H9 (cell line): ENCODE measurements at regions not wholly inside any gene's neighbourhood (a gene's known extent, or its start where the extent isn't known, plus 50 kb on each side); places are given as distances from the start of the nearest gene placed in this dataset.

Experiments
- DNase-seq: peaks from one replicate; pipeline ENCODE4 v3.0.0-alpha.2; 2017
- H2AFZ ChIP-seq: one replicate; pipeline ENCODE4 v1.6.1; 2013; ENCODE audit warnings: mild to moderate bottlenecking, low read length, control low read depth, moderate library complexity
- H2AK5ac ChIP-seq: 2 replicates; pipeline ENCODE4 v1.6.1; 2013; ENCODE audit warnings: low read length, control low read depth, mixed read lengths; ENCODE audit not compliant: insufficient read length
- H2BK120ac ChIP-seq: one replicate; pipeline ENCODE4 v1.6.1; 2013; ENCODE audit warnings: low read depth, mild to moderate bottlenecking, low read length, control low read depth, inconsistent platforms; ENCODE audit not compliant: poor library complexity, severe bottlenecking
- H2BK12ac ChIP-seq: 2 replicates; pipeline ENCODE4 v1.6.1; 2013; ENCODE audit warnings: low read length, control low read depth, mixed read lengths, low read depth; ENCODE audit not compliant: insufficient read length
- H2BK15ac ChIP-seq: 2 replicates; pipeline ENCODE4 v1.6.1; 2013; ENCODE audit warnings: low read depth, low read length, control low read depth
- H2BK20ac ChIP-seq: one replicate; pipeline ENCODE4 v1.6.1; 2013; ENCODE audit warnings: low read depth, mild to moderate bottlenecking, low read length, control low read depth, inconsistent platforms; ENCODE audit not compliant: poor library complexity, severe bottlenecking
- H2BK5ac ChIP-seq: 2 replicates; pipeline ENCODE4 v1.6.1; 2013; ENCODE audit warnings: low read length, control low read depth, mixed read lengths; ENCODE audit not compliant: insufficient read length
- H3K14ac ChIP-seq: 2 replicates; pipeline ENCODE4 v1.6.1; 2013; ENCODE audit warnings: low read length, control low read depth; ENCODE audit not compliant: insufficient read depth
- H3K18ac ChIP-seq: 2 replicates; pipeline ENCODE4 v1.6.1; 2013; ENCODE audit warnings: low read depth, mild to moderate bottlenecking, mixed read lengths, low read length, control low read depth; ENCODE audit not compliant: insufficient read length
- H3K23ac ChIP-seq: 2 replicates; pipeline ENCODE4 v1.6.1; 2013; ENCODE audit warnings: low read length, control low read depth, mixed read lengths, low read depth; ENCODE audit not compliant: insufficient read length
- H3K23me2 ChIP-seq: 2 replicates; pipeline ENCODE4 v1.6.1; 2013; ENCODE audit warnings: low read depth, mild to moderate bottlenecking, mixed read lengths, low read length, control low read depth; ENCODE audit not compliant: insufficient read length, poor library complexity, severe bottlenecking
- H3K27ac ChIP-seq: 2 replicates; pipeline ENCODE4 v1.5.1; 2013; ENCODE audit warnings: low read length, control low read depth, mixed read lengths, low read depth; ENCODE audit not compliant: insufficient read length
- H3K27me3 ChIP-seq: 2 replicates; pipeline ENCODE4 v1.6.1; 2013; ENCODE audit warnings: low read length, control low read depth, inconsistent platforms; ENCODE audit not compliant: insufficient read depth
- H3K4ac ChIP-seq: 2 replicates; pipeline ENCODE4 v1.6.1; 2013; ENCODE audit warnings: low read depth, mild to moderate bottlenecking, control low read depth, inconsistent platforms, low read length, moderate library complexity
- H3K4me1 ChIP-seq: 2 replicates; pipeline ENCODE4 v1.6.1; 2013; ENCODE audit warnings: low read length, control low read depth, inconsistent platforms; ENCODE audit not compliant: insufficient read depth
- H3K4me2 ChIP-seq: 2 replicates; pipeline ENCODE4 v1.6.1; 2013; ENCODE audit warnings: low read length, control low read depth, mixed read lengths; ENCODE audit not compliant: insufficient read length, insufficient read depth
- H3K56ac ChIP-seq: 2 replicates; pipeline ENCODE4 v1.6.1; 2013; ENCODE audit warnings: low read depth, mild to moderate bottlenecking, mixed read lengths, low read length, control low read depth; ENCODE audit not compliant: insufficient read length
- H3K79me1 ChIP-seq: 2 replicates; pipeline ENCODE4 v1.6.1; 2013; ENCODE audit warnings: low read depth, mild to moderate bottlenecking, moderate library complexity, low read length, control low read depth, inconsistent platforms; ENCODE audit not compliant: insufficient read depth, poor library complexity, severe bottlenecking
- H3K79me2 ChIP-seq: 2 replicates; pipeline ENCODE4 v1.6.1; 2013; ENCODE audit warnings: low read length, control low read depth, inconsistent platforms; ENCODE audit not compliant: insufficient read depth
- H3K9ac ChIP-seq: 2 replicates; pipeline ENCODE4 v1.6.1; 2013; ENCODE audit warnings: low read length, control low read depth, mixed read lengths; ENCODE audit not compliant: insufficient read length; ENCODE audit errors: extremely low read depth
- H3K9me3 ChIP-seq: one replicate; pipeline ENCODE4 v1.6.1; 2013; ENCODE audit warnings: low read depth, low read length, inconsistent platforms; ENCODE audit not compliant: control insufficient read depth
- H3T11ph ChIP-seq: one replicate; pipeline ENCODE4 v1.6.1; 2013; ENCODE audit warnings: mild to moderate bottlenecking, low read length, control low read depth, inconsistent platforms
- H4K20me1 ChIP-seq: one replicate; pipeline ENCODE4 v1.6.1; 2013; ENCODE audit not compliant: control insufficient read depth, insufficient read length, insufficient read depth
- H4K5ac ChIP-seq: 2 replicates; pipeline ENCODE4 v1.6.1; 2013; ENCODE audit warnings: low read depth, mild to moderate bottlenecking, mixed read lengths, low read length, control low read depth; ENCODE audit not compliant: insufficient read length
- H4K8ac ChIP-seq: replicated peaks from 2 replicates; pipeline ENCODE4 v1.6.1; 2013; ENCODE audit warnings: low read length, control low read depth, mixed read lengths, low read depth; ENCODE audit not compliant: insufficient read length
- H4K91ac ChIP-seq: 2 replicates; pipeline ENCODE4 v1.6.1; 2013; ENCODE audit warnings: low read depth, mild to moderate bottlenecking, moderate library complexity, mixed read lengths, low read length, control low read depth; ENCODE audit not compliant: insufficient read length
- H3K27ac Mint-ChIP-seq, 3 experiments: 2 replicates in 2 of 3; 3 replicates in 1 of 3; pipeline ENCODE4 v1.8.0; 2020 to 2021; ENCODE audit warnings: mixed read lengths in 3 of 3, mild to moderate bottlenecking in 1 of 3, moderate library complexity in 1 of 3
- H3K27me3 Mint-ChIP-seq: 2 replicates; pipeline ENCODE4 v1.8.0; 2021; ENCODE audit warnings: low read depth, mild to moderate bottlenecking, moderate library complexity, mixed read lengths
- H3K36me3 Mint-ChIP-seq, 3 experiments: 2 replicates in 2 of 3; 3 replicates in 1 of 3; pipeline ENCODE4 v1.8.0; 2020 to 2021; ENCODE audit warnings: low read depth in 3 of 3, mixed read lengths in 3 of 3; ENCODE audit not compliant: insufficient read depth in 1 of 3
- H3K4me1 Mint-ChIP-seq, 2 experiments: 2 replicates each; pipeline ENCODE4 v1.8.0; 2020; ENCODE audit warnings: mixed read lengths in 2 of 2
- H3K4me3 Mint-ChIP-seq, 2 experiments: 2 replicates in 1 of 2; 3 replicates in 1 of 2; pipeline ENCODE4 v1.8.0; 2020 to 2021; ENCODE audit warnings: mild to moderate bottlenecking in 2 of 2, mixed read lengths in 2 of 2, moderate library complexity in 1 of 2
- H3K9me3 Mint-ChIP-seq, 2 experiments: 2 replicates in 1 of 2; 3 replicates in 1 of 2; pipeline ENCODE4 v1.8.0; 2020; ENCODE audit warnings: mild to moderate bottlenecking in 2 of 2, mixed read lengths in 2 of 2, moderate library complexity in 1 of 2
- CTCF ChIP-seq: fragments of 200-600 bp; sonication (generic); conservative IDR thresholded peaks from 3 replicates; pipeline ENCODE4 v1.8.0; 2021; ENCODE audit warnings: antibody characterized with exemption, mild to moderate bottlenecking
- WGBS: extraction: QIAGEN DNeasy Blood & Tissue Kit; methylation state at CpG from one replicate; pipeline ENCODE4 v1.1.7; 2013; ENCODE audit warnings: missing lambda C conversion rate, low lambda C conversion rate, mixed read lengths; ENCODE audit not compliant: insufficient read length; ENCODE audit errors: extremely low coverage; 5-methylcytosine and 5-hydroxymethylcytosine counted together

GRCh38 chrX:113048480-113048879 is 207.8 kb upstream of the AMOT start:
- Histone ChIP-seq H2BK5ac (no peak overlapping the region), H3K56ac (no peak overlapping the region), H3K27me3 (no peaks in the 10 kb centered on the region), H3K14ac (no peak overlapping the region), H3K18ac (no peak overlapping the region), H2AFZ (no peak overlapping the region), H2AK5ac (no peak overlapping the region), H3K27ac (no peak overlapping the region), H3K9ac (no peak overlapping the region), H4K91ac (no peak overlapping the region), H4K8ac (no peak overlapping the region), H2BK120ac (no peak overlapping the region), H3K23ac (no peak overlapping the region), H3K4ac (no peak overlapping the region), H3K23me2 (no peaks in the 10 kb centered on the region), H3K9me3 (no peaks in the 10 kb centered on the region), H3T11ph (no peak overlapping the region), H3K79me1 (no peaks in the 10 kb centered on the region), H2BK12ac (no peak overlapping the region), H3K4me2 (no peak overlapping the region), H3K79me2 (no peaks in the 10 kb centered on the region), H2BK20ac (no peak overlapping the region), H2BK15ac (no peak overlapping the region), H4K20me1 (no peaks in the 10 kb centered on the region), H4K5ac (no peak overlapping the region), H3K4me1 (no peaks in the 10 kb centered on the region)
- DNase-seq: no peak
- H3K4me1 Mint-ChIP-seq: peaks cover 0 to 3% of the 10 kb centered on the region in 2 experiments; a peak in 2 of 4 replicates
- TF ChIP-seq CTCF: no peak
- H3K36me3 Mint-ChIP-seq: no peaks in the 10 kb centered on the region; a peak in 3 of 7 replicates
- H3K4me3 Mint-ChIP-seq: no peak overlapping the region
- peaks cover 3% of the 10 kb centered on the region for H3K27me3 Mint-ChIP-seq
- 100% methylated on average over 2 of the region's 2 CpGs for WGBS
- peaks cover 0 to 3% of the 10 kb centered on the region in 2 experiments; a peak in 3 of 5 replicates for H3K9me3 Mint-ChIP-seq
- no peak overlapping the region for H3K27ac Mint-ChIP-seq
